AML-193 (cell line): ENCODE measurements at regions not wholly inside any gene's neighbourhood (a gene's known extent, or its start where the extent isn't known, plus 50 kb on each side); places are given as distances from the start of the nearest gene placed in this dataset.
A peak's percentile ranks its signal among the peaks of the same experiment; 100 is the strongest.
"Not testable (repeated sequence)": the region's sequence is repeated elsewhere in the genome, so short reads cannot be mapped to it uniquely, and the experiment has no call there.

Experiments
- DNase-seq, 2 experiments: peaks; one replicate each; lab custom pipeline; 2025; lab: John Stamatoyannopoulos, UW

DNA sequence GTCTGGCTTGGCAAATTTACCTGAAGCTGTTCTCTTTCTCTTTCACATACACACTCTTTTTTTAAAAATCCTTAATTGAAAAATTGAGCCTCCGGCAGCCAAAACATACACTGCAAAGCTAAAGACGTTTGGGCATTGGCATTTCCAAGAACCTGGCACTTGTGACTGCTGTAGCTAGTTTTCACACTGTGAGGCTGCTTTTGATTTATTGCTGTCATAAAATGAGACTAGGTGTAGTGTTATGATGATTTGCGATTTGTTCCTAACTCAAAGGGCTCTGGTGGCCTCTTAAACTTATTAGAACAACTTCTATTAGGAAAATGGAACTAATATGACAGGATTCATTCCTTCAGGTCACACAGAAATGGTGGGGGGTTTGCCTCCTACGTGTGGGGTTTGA is 377.1 kb upstream of the FAR2 start:
- no peak for DNase-seq

DNA sequence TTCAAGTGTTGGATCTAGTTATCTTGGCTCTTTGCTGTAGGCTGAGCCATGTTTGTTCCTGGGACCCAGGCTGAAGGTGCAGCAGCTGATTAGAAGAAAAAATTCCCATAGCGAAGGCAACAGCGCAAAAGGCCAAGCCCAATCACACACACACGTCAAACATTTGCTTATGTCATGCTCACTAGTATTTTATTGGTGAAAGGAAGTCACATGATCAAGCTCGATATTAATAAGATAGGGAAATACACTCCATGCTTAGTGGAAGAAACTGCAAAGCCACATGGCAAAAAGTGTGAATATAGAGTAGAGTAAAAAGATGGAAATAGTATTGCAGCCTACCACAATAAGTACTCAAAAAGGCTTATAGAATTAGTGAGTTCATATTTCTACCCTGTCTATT is 373.5 kb upstream of the FAR2 start:
- no peak for DNase-seq

DNA sequence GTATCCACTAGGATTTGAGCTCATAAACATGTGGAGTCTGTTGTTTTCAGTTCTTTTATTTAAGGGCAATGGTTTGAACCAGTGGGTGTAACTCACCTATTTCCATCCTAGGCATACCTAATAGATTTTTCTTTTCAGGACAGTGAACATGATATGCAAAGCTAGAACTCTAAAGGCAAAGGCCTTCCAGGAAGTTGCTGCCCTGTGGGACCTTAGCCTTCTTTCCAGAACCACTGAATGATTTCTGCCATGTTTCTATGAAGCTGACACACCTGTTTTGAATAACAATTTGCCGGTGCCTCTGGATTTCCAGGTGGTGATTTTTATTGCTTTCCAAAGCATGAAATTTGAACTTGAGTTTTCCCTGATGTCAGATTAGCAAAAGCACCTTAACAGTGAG is 372.9 kb upstream of the FAR2 start:
- no peak for DNase-seq

DNA sequence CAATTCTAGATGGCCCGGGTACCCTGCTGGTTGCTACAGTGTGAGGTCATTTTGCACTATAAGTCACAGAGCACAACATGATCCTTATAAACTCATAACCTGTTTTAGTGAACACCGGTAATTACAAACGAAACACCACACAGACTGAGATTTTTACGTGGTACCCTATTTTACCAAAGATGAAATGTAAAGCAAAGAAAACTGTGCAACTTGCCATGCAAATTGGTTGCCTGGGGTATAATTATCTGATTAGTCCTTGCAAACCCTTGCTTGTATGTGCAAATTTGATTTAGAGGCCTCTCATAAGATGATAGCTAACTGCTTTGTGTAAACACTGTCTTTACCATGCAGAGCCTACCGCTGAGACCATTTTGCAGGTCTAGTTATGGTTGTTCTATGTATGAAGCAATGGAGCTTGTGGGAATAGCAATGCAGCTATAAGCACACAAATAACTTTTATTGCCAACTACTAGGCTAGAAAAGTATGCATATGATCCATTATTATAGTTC is 372.1 kb upstream of the FAR2 start:
- DNase-seq: no peak

DNA sequence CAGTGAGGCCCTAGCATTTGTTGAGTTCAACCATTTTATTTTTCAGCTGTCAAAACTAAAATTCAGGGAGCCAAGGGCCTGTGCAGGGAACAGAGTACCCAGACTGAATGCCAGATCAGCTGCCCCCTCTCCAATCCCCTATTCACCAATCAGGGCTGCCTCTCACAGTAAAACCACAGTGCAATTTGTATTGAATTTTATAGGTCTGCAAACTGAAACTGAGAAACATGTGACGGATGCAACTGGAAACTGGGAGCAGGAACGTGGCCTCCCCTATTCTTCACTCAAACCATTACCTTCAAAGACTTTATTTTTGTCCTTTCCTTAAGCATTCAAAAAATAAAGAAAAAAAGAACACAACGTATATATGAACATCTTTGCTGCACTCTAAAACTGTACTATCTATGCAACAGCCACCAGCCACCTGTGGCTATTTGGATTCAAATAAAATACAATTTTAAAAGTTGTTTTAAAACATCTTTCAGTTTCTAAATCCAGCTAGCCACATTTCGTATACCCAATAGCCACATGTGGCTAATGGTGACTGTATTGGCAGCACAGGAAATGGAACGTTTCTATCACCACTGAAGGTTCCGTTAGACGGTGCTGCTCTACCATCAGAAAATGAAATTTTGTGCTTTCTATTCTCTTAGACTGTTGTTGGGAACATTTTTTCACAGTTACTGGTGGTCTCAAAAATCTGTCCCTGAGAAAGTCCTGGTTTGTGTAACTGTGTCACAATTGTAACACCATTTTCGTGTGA is 371.3 kb upstream of the FAR2 start:
- DNase-seq: no peak

DNA sequence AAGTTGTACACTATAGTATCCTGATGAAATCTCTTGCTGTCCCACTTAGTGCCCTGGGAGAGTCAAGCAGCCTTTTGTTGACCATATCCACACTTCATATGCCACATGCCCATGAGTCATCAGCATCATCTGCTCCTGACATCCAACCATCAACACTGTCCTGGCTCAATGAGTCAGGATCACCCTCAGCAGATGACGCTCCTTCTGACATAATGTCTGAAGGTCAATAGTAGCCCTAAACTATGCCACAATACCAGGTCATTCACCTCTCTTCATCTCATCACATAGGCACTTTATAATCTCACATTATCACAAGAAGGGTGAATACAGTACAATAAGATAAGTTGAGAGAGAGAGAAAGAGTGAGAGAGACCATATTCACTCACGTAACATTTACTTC is 369.0 kb upstream of the FAR2 start:
- no peak for DNase-seq

GRCh38 chr12:28780960-28781359 is 368.1 kb upstream of the FAR2 start:
- no peak for DNase-seq

DNA sequence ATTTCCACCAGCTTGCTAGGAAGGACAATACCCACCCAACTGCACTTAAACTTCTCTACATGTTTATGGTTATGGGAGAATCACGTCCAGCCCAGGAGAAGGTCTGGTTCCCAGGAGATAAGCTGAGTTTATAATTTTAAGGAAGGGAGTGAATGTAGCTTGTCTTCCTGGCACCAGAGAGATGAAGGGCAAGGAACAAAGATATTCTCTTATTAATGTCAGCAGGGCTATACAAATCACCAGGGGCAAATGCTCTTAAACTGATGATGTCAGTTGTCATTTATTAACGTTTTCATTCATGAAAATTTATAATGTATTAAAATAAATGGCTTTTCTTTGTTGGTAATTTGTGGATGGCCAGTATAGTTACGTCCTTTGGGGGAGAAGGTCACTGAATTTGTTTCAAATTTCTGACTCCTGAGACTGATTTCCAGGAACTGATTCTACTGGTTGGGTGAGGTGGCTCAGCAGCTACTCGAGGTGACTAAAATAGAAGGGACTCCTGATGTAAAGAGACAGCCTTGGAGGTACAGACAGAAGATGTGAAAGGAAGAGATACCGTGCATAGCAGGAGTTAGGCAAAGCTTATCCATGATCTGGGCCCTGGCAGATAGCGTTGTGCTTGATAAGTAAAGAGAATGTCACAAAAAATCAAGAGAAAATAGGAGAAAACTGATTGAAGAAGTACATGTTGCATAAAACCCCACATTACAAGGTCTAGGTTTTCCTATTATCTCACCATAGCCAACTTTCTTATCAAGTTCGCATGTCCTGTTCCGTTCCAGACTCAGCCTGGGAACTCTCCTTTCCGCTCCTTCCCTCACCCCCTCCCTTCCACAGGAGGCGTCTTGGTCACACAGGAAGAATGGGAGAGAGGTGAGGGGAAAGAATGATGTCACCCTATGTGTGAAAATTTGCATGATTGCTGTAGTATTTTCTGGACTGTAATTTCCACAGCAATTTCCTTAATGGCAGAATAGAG is 367.1 kb upstream of the FAR2 start:
- DNase-seq: no peak

DNA sequence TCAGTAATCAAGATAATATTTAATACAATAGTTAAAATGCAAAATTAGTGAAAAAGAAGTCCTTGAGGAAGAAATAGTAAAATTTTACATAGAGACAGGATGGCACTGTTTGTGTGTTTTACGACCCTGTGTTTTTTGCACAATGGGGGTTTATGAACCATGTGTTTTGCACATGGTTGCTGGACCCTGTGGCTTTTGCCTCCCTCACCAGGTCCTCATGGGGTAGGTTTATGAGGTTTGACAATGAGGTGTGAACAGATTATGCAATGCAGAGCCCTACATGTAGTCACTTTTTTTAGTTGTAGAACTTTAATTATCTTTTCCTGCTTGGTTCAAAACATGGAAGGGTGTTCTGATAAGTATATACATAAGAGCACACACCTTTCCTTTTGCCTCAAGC is 366.3 kb upstream of the FAR2 start:
- DNase-seq: no peak

DNA sequence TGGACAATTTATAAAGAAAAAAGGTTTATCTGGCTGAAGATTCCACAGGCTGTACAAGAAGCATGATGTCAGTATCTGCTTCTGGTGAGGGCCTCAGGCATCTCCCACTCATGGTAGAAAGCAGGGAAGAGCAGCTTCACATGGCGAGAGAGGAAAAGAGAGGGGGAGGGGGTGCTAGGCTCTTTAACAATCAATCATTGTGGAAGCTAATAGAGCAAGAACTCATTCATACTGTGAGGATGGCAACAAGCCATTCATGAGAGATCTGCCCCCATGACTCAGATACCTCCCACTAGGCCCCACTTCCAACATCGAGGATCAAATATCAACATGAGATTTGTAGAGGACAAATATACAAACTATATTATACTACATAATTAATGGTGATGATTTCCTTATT is 361.9 kb upstream of the FAR2 start:
- DNase-seq: no peak

- not testable (repeated sequence) for DNase-seq
Measured at GRCh38 chr12:28788256-28788655, 360.8 kb upstream of the FAR2 start.

- no peak for DNase-seq
Measured at GRCh38 chr12:28793581-28794151, 355.4 kb upstream of the FAR2 start.

- DNase-seq: no peak
Measured at GRCh38 chr12:28794211-28794610, 354.9 kb upstream of the FAR2 start.

DNA sequence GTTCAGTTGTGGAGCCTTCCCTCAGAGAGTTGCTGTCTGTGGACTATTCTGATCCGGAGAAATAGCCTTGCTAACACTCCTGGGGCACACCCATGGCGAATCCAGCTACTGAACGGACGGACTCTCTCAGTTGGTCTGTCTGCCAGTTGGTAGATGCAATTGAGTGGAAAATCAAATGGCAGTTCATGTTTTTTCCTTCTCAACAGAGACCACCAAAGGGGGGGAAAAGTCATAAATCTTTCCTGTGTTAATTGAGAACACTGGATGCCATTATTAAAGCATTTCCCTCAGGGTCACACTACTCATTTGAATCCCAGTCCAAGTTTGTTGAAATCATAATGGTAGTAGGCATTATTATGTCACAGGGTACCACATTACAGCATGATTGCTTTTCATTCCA is 354.3 kb upstream of the FAR2 start:
- DNase-seq: no peak

- no peak for DNase-seq
Measured at GRCh38 chr12:28795311-28795710, 353.8 kb upstream of the FAR2 start.

DNA sequence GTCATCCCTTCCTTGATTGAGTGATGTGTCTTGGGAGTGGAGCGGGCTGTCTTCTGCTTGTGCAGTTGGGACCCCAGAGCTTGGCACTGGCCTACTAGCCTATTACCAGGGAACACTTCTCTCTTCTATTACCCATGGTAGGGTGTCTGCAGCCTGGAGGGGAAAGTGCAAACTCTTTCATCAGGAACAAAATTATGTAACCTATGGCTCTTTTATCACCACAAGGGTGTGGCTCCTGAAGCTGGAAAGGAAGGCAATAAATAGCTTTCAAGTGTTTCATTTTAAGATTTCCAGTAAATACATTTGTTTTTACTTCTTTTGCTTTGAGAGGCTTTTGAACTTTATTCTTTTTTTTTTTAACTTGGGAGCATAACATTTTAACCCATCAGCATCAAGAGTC is 349.7 kb upstream of the FAR2 start:
- DNase-seq: no peak

GRCh38 chr12:28800129-28800528 is 348.9 kb upstream of the FAR2 start:
- peak; percentile 3 to 6 for DNase-seq

DNA sequence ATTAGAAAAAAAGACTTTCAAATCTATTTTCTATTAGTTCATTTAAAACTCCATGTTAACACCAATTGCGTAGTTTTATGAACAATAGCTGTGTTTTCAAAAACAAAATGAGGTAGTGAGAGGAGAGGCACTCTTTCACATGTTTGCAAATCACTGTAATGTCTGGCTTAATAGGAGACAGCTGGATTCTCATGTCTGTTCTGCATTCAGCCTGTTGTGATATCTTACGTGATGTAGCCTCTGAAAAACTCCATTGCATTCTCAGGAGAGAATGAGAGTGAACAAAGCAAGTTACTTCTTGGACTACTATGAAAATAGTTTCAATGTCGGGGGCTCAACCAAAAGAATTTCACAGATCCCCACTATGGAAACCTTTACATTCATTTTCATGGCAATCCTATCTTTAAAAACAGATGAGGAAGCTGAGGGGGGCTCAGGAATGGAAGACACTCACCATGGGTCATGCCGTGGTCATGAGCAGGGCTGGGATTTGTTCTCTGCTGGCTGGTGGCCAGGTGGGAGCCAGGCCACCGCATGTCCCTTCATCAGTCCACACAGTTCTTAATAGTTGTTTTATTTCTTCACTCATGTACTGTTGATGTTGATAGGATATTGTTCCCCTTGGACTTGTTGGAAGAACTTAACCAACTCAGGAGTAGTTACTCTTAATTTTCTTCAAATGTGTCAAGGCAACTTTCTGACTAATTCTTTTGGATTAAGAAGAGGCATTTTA is 346.2 kb upstream of the FAR2 start:
- no peak for DNase-seq

DNA sequence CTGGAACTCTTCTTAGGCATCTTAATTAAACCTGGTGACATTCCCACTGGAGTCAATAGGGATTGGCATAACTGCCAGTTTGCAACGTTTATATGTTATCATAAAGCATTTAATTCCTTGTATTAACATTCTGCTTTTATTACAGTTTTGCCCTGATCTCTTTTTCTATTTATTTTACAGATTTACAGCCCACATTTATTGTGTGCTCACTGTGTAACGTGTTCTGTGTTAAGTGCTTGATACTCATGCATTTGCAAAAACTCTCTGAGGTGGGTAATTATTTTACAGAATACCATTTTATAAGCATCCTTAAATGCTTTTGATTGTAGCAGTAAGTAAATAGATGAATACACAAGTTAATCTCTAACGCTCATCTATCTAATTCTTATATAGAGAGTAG is 341.5 kb upstream of the FAR2 start:
- no peak for DNase-seq

DNA sequence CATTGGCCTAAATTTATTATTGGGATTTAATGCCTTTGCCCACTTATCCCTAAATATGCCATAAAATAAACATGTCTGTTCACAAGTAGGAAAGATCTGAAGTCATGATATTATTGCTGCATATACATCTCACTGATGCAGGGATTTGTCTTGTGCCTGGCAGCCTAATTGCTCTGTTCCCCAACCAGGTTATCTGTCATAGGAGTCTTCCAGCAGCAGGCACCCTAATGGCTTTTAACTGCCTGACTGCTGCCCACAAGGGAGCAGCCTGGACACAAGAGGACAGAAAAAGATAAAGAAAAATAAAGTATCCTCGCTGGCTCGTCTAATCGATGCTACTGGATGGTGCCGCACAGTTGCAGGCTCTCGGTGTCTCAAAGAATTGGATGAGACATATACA is 337.6 kb upstream of the FAR2 start:
- DNase-seq: no peak

- no peak for DNase-seq
Measured at GRCh38 chr12:28814246-28814645, 334.8 kb upstream of the FAR2 start.

GRCh38 chr12:28817524-28817923 is 331.6 kb upstream of the FAR2 start:
- no peak for DNase-seq
